Left ventricle myocardium inferior (tissue), 1 donor: ENCODE measurements at regions not wholly inside any gene's neighbourhood (a gene's known extent, or its start where the extent isn't known, plus 50 kb on each side); places are given as distances from the start of the nearest gene placed in this dataset.

Experiments
- DNase-seq: peaks from one replicate; pipeline ENCODE4 v3.0.0-alpha.2; 2020
- H3K27ac ChIP-seq: fragments of 200-600 bp; replicated peaks from 2 replicates; pipeline ENCODE4 v1.8.0; 2021
- H3K27me3 ChIP-seq: fragments of 200-600 bp; 2 replicates; pipeline ENCODE4 v1.8.0; 2021; ENCODE audit warnings: low read depth
- H3K36me3 ChIP-seq: fragments of 200-600 bp; 2 replicates; pipeline ENCODE4 v1.8.0; 2021
- H3K4me1 ChIP-seq: fragments of 200-600 bp; 2 replicates; pipeline ENCODE4 v1.8.0; 2021
- H3K4me3 ChIP-seq: fragments of 200-600 bp; 2 replicates; pipeline ENCODE4 v1.8.0; 2021; ENCODE audit warnings: mild to moderate bottlenecking, moderate library complexity
- H3K9me3 ChIP-seq: fragments of 200-600 bp; replicated peaks from 2 replicates; pipeline ENCODE4 v1.8.0; 2021
- CTCF ChIP-seq: fragments of 200-600 bp; IDR thresholded peaks from 2 replicates; pipeline ENCODE4 v1.8.0; 2021; ENCODE audit warnings: antibody characterized with exemption, mild to moderate bottlenecking, borderline replicate concordance
- intact Hi-C: fragments of 100-400 bp; cut with micrococcal nuclease; formaldehyde crosslinking; loops from one replicate; pipeline ENCODE4 v1.11.0; 2022
- donor health status: DM: no; HTN: yes; CAD: no; lungs with severe emphysema.

GRCh38 chr5:100276071-100276470, 259.1 kb upstream of the FAM174A start:
- TF ChIP-seq CTCF = no peak
- intact Hi-C loops = no loop called here
- H3K36me3 ChIP-seq = no peaks in the 10 kb centered on the region

GRCh38 chr5:100275631-100276030, 259.5 kb upstream of the FAM174A start:
- TF ChIP-seq CTCF = no peak
- no peak for DNase-seq
- Histone ChIP-seq H3K36me3 (no peaks in the 10 kb centered on the region), H3K27ac (no peak overlapping the region), H3K4me1 (peaks cover under 1% of the 10 kb centered on the region), H3K4me3 (no peak overlapping the region), H3K9me3 (peaks cover 13% of the 10 kb centered on the region), H3K27me3 (no peaks in the 10 kb centered on the region)
- intact Hi-C loops = no loop called here

More at GRCh38 chr5:100276071-100276470, 259.1 kb upstream of the FAM174A start:
- Histone ChIP-seq H3K4me1 (no peaks in the 10 kb centered on the region), H3K27ac (no peak overlapping the region), H3K4me3 (no peak overlapping the region), H3K27me3 (no peaks in the 10 kb centered on the region), H3K9me3 (peaks cover 16% of the 10 kb centered on the region)
- no peak for DNase-seq

GRCh38 chr5:100273846-100274580, 261.2 kb upstream of the FAM174A start:
- Histone ChIP-seq H3K4me1 (peaks cover 7% of the 10 kb centered on the region), H3K4me3 (no peak overlapping the region), H3K9me3 (peaks cover 4% of the 10 kb centered on the region), H3K36me3 (no peaks in the 10 kb centered on the region), H3K27ac (no peak overlapping the region), H3K27me3 (no peaks in the 10 kb centered on the region)
- intact Hi-C loops = no loop called here
- no peak for TF ChIP-seq CTCF
- no peak for DNase-seq

- H3K27ac ChIP-seq = no peak overlapping the region
- no peak for TF ChIP-seq CTCF
- DNase-seq = no peak
- no peak overlapping the region for H3K4me3 ChIP-seq
- no peaks in the 10 kb centered on the region for H3K9me3 ChIP-seq
- intact Hi-C loops = no loop called here
- H3K36me3 ChIP-seq = no peaks in the 10 kb centered on the region
- peaks cover 7% of the 10 kb centered on the region for H3K4me1 ChIP-seq
- H3K27me3 ChIP-seq = no peaks in the 10 kb centered on the region
Measured at GRCh38 chr5:100270023-100270771, 265.0 kb upstream of the FAM174A start.

- DNase-seq = no peak
- no peaks in the 10 kb centered on the region for H3K9me3 ChIP-seq
- TF ChIP-seq CTCF = no peak
- H3K36me3 ChIP-seq = no peaks in the 10 kb centered on the region
- intact Hi-C loops = no loop called here
- H3K27me3 ChIP-seq = no peaks in the 10 kb centered on the region
- H3K27ac ChIP-seq = no peak overlapping the region
- H3K4me1 ChIP-seq = no peaks in the 10 kb centered on the region
- H3K4me3 ChIP-seq = no peak overlapping the region
Measured at GRCh38 chr5:100260968-100261367, 274.2 kb upstream of the FAM174A start.
